ENCODE measurements at regions not wholly inside any gene's neighbourhood (a gene's known extent, or its start where the extent isn't known, plus 50 kb on each side); places are given as distances from the start of the nearest gene placed in this dataset.

DNA sequence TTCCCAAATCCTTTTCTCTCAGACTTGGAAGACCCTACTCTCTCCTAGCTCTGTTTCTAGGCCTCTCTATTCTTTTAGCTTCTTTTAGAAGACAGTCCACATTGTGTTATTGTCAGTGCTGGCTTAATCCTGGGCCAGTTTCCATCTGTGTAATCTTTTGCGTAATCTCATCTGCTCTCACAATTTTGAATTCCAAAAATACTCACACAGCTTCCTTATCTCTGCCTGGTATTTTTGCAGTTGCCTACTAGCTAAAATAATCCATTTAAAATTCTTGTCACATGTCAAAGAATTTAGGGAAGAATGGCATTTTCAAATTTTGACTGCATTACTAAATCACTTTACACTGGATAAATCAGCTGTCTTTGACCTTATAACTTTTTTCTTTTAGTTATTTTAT is 200.6 kb upstream of the MEX3C start:
- Histone ChIP-seq H4K20me1 (ENCODE audit: control insufficient read depth, insufficient read depth) (no peaks in the 10 kb centered on the region), H3K36me3 (ENCODE audit: control insufficient read depth in 2 of 2, insufficient read depth in 2 of 2, low read length in 1 of 2) (no peaks in the 10 kb centered on the region), H3K4me3 (no peak overlapping the region), H3K9ac (ENCODE audit: control insufficient read depth, insufficient read depth, low read length) (no peak overlapping the region), H3K4me2 (ENCODE audit: control insufficient read depth, insufficient read depth) (no peak overlapping the region), H3K27ac (ENCODE audit: control insufficient read depth, insufficient read depth) (no peak overlapping the region), H2AFZ (ENCODE audit: control insufficient read depth, low read depth, low read length) (no peak overlapping the region), H3K27me3 (replicated peaks in 1 of 2; ENCODE audit: control insufficient read depth in 2 of 2, insufficient read depth in 2 of 2, low read length in 1 of 2) (no peaks in the 10 kb centered on the region), H3K79me2 (ENCODE audit: control insufficient read depth, insufficient read depth, low read length) (no peaks in the 10 kb centered on the region), H3K4me1 (ENCODE audit: control insufficient read depth, insufficient read depth, low read length) (no peaks in the 10 kb centered on the region), H3K9me3 (replicated peaks; ENCODE audit: control insufficient read depth, insufficient read depth, low read length) (no peaks in the 10 kb centered on the region)
- CTCF ChIA-PET, result no interaction called here
- no TSS peak for BruUV-seq (replicated peaks)
- RAD21 ChIA-PET (ENCODE audit: unreplicated experiment), result no interaction called here
- SMC1A ChIA-PET (ENCODE audit: uncharacterized antibody, unreplicated experiment), result interaction anchor here (1.6 to 2.4 kb wide), 2 partner anchors 13 to 144 kb away, joined by 3 to 7 read pairs; no protein-coding TSS in a partner anchor
- POLR2A ChIA-PET, result no interaction called here
- FAIRE-seq (no peak), ATAC-seq (no peak), DNase-seq (ENCODE audit: low read depth, low spot score) (no peak)
- no peak for TF ChIP-seq SMAD1 (IDR thresholded peaks at IDR 0.05; ENCODE audit: low read depth, partially characterized antibody)
- TF ChIP-seq, protein P1, sequence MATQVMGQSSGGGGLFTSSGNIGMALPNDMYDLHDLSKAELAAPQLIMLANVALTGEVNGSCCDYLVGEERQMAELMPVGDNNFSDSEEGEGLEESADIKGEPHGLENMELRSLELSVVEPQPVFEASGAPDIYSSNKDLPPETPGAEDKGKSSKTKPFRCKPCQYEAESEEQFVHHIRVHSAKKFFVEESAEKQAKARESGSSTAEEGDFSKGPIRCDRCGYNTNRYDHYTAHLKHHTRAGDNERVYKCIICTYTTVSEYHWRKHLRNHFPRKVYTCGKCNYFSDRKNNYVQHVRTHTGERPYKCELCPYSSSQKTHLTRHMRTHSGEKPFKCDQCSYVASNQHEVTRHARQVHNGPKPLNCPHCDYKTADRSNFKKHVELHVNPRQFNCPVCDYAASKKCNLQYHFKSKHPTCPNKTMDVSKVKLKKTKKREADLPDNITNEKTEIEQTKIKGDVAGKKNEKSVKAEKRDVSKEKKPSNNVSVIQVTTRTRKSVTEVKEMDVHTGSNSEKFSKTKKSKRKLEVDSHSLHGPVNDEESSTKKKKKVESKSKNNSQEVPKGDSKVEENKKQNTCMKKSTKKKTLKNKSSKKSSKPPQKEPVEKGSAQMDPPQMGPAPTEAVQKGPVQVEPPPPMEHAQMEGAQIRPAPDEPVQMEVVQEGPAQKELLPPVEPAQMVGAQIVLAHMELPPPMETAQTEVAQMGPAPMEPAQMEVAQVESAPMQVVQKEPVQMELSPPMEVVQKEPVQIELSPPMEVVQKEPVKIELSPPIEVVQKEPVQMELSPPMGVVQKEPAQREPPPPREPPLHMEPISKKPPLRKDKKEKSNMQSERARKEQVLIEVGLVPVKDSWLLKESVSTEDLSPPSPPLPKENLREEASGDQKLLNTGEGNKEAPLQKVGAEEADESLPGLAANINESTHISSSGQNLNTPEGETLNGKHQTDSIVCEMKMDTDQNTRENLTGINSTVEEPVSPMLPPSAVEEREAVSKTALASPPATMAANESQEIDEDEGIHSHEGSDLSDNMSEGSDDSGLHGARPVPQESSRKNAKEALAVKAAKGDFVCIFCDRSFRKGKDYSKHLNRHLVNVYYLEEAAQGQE (IDR thresholded peaks at IDR 0.05; ENCODE audit: low read depth, low read length), result no peak
- TF ChIP-seq, protein P2, sequence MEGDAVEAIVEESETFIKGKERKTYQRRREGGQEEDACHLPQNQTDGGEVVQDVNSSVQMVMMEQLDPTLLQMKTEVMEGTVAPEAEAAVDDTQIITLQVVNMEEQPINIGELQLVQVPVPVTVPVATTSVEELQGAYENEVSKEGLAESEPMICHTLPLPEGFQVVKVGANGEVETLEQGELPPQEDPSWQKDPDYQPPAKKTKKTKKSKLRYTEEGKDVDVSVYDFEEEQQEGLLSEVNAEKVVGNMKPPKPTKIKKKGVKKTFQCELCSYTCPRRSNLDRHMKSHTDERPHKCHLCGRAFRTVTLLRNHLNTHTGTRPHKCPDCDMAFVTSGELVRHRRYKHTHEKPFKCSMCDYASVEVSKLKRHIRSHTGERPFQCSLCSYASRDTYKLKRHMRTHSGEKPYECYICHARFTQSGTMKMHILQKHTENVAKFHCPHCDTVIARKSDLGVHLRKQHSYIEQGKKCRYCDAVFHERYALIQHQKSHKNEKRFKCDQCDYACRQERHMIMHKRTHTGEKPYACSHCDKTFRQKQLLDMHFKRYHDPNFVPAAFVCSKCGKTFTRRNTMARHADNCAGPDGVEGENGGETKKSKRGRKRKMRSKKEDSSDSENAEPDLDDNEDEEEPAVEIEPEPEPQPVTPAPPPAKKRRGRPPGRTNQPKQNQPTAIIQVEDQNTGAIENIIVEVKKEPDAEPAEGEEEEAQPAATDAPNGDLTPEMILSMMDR (IDR thresholded peaks at IDR 0.05 in 2 of 3, conservative IDR thresholded peaks at IDR 0.05 in 1 of 3; ENCODE audit: control insufficient read depth in 2 of 3, extremely low read depth in 1 of 3, insufficient read depth in 1 of 3, low read depth in 3 of 3, low read length in 3 of 3), result no peak
- no peak for TF ChIP-seq NFIC (IDR thresholded peaks at IDR 0.05; ENCODE audit: low read depth, low read length)
- TF ChIP-seq, protein P3, sequence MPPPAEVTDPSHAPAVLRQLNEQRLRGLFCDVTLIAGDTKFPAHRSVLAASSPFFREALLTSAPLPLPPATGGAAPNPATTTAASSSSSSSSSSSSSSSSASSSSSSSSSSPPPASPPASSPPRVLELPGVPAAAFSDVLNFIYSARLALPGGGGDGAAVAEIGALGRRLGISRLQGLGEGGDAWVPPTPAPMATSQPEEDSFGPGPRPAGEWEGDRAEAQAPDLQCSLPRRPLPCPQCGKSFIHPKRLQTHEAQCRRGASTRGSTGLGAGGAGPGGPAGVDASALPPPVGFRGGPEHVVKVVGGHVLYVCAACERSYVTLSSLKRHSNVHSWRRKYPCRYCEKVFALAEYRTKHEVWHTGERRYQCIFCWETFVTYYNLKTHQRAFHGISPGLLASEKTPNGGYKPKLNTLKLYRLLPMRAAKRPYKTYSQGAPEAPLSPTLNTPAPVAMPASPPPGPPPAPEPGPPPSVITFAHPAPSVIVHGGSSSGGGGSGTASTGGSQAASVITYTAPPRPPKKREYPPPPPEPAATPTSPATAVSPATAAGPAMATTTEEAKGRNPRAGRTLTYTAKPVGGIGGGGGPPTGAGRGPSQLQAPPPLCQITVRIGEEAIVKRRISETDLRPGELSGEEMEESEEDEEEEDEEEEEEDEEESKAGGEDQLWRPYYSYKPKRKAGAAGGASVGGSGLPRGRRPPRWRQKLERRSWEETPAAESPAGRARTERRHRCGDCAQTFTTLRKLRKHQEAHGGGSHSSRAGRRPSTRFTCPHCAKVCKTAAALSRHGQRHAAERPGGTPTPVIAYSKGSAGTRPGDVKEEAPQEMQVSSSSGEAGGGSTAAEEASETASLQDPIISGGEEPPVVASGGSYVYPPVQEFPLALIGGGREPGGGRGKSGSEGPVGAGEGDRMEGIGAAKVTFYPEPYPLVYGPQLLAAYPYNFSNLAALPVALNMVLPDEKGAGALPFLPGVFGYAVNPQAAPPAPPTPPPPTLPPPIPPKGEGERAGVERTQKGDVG (CRISPR knock-in tag; IDR thresholded peaks at IDR 0.05), result no peak
- TF ChIP-seq RFX5 (IDR thresholded peaks at IDR 0.05; ENCODE audit: low read depth, low read length), result no peak
- TF ChIP-seq ZNF24 (IDR thresholded peaks at IDR 0.05), result no peak
- no peak for TF ChIP-seq YY1 (IDR thresholded peaks at IDR 0.05; ENCODE audit: low read depth, low read length)
- no peak for TF ChIP-seq NR2C2 (IDR thresholded peaks at IDR 0.05; ENCODE audit: borderline replicate concordance, control insufficient read depth, insufficient read length, low read depth)
- TF ChIP-seq, protein P4, sequence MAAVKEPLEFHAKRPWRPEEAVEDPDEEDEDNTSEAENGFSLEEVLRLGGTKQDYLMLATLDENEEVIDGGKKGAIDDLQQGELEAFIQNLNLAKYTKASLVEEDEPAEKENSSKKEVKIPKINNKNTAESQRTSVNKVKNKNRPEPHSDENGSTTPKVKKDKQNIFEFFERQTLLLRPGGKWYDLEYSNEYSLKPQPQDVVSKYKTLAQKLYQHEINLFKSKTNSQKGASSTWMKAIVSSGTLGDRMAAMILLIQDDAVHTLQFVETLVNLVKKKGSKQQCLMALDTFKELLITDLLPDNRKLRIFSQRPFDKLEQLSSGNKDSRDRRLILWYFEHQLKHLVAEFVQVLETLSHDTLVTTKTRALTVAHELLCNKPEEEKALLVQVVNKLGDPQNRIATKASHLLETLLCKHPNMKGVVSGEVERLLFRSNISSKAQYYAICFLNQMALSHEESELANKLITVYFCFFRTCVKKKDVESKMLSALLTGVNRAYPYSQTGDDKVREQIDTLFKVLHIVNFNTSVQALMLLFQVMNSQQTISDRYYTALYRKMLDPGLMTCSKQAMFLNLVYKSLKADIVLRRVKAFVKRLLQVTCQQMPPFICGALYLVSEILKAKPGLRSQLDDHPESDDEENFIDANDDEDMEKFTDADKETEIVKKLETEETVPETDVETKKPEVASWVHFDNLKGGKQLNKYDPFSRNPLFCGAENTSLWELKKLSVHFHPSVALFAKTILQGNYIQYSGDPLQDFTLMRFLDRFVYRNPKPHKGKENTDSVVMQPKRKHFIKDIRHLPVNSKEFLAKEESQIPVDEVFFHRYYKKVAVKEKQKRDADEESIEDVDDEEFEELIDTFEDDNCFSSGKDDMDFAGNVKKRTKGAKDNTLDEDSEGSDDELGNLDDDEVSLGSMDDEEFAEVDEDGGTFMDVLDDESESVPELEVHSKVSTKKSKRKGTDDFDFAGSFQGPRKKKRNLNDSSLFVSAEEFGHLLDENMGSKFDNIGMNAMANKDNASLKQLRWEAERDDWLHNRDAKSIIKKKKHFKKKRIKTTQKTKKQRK (IDR thresholded peaks at IDR 0.05; ENCODE audit: low read depth, low read length), result no peak
- no peak for TF ChIP-seq POLR2AphosphoS5 (IDR thresholded peaks at IDR 0.05; ENCODE audit: low read length)
- intact Hi-C loops (cut with micrococcal nuclease; ENCODE audit: unreplicated experiment) (no loop called here), in situ Hi-C loops (cut with MboI) (loop anchor here (25.0 kb wide), 1 partner anchor 286 kb away; no protein-coding TSS in a partner anchor)
- WGBS (ENCODE audit: insufficient coverage, insufficient replicate concordance, low lambda C conversion rate, missing lambda C conversion rate), result 56% methylated on average over 1 of the region's 1 CpG

Data from GM12878 (cell line).